ENCODE measurements at regions not wholly inside any gene's neighbourhood (a gene's known extent, or its start where the extent isn't known, plus 50 kb on each side); places are given as distances from the start of the nearest gene placed in this dataset.

DNA sequence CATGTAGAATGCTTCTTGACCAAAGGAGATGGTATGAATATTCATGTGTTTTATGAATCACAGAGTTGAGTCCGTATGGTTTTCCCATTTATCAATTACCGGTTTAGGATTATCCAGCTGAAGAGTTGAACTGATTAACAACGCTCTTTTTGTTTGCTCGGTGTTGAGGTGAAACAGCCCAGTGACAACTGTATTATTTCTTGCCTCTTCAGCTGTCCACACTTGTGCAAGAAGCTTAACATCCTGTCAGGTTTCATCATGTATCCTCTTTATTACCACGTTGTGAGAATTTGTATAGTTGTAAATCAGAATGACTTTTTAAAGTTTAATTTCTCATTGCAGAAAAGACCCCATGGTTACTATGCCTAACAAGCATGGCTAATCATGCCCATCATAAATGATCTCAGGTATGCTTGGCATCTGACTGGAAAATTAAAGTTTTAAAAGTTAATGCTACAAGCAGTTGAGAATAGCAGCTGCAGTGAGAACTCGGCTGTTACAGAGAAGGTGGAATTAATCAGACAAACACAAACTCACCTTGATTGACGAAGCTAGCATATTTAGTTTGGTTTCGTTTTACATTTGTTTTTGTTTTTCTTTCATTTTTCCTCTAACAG lies 563.2 kb upstream of the ADGRL2 start:
- H3K27me3 ChIP-seq (replicated peaks; ENCODE audit: insufficient read depth), result no peaks in the 10 kb centered on the region
- H3K9me3 ChIP-seq, result no peaks in the 10 kb centered on the region
- intact Hi-C loops (cut with DNase I), result no loop called here
- no peak overlapping the region for H3K4me3 ChIP-seq
- no peaks in the 10 kb centered on the region for H3K36me3 ChIP-seq
- no peak for DNase-seq (ENCODE audit: low spot score)
- no peak overlapping the region for H3K27ac ChIP-seq
- H3K4me1 ChIP-seq (replicated peaks), result no peaks in the 10 kb centered on the region
- TF ChIP-seq, protein P1, sequence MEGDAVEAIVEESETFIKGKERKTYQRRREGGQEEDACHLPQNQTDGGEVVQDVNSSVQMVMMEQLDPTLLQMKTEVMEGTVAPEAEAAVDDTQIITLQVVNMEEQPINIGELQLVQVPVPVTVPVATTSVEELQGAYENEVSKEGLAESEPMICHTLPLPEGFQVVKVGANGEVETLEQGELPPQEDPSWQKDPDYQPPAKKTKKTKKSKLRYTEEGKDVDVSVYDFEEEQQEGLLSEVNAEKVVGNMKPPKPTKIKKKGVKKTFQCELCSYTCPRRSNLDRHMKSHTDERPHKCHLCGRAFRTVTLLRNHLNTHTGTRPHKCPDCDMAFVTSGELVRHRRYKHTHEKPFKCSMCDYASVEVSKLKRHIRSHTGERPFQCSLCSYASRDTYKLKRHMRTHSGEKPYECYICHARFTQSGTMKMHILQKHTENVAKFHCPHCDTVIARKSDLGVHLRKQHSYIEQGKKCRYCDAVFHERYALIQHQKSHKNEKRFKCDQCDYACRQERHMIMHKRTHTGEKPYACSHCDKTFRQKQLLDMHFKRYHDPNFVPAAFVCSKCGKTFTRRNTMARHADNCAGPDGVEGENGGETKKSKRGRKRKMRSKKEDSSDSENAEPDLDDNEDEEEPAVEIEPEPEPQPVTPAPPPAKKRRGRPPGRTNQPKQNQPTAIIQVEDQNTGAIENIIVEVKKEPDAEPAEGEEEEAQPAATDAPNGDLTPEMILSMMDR (IDR thresholded peaks at IDR 0.05), result no peak
- TF ChIP-seq POLR2A (IDR thresholded peaks at IDR 0.05), result no peak
- no peak for TF ChIP-seq POLR2AphosphoS5 (IDR thresholded peaks at IDR 0.05)
- WGBS, result 48% methylated on average over 8 of the region's 8 CpGs

DNA sequence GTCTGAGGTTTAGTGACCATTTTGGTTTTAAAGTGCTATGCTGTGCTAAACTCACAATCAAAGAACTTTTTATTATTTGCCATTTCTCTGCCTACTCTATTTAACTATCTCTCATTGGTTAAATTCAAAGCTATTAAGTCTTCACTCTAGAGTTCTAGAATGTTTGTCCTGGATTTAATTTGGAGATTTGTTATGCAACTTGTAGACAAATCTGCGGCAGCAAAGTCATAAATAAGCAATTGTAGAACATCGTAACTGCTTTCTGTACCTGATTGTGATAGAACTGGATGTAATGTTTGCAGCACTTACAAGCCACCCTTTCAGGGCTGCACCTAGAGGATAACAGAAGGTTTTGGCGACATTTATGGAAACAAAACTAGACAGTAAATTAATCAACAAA lies 566.5 kb upstream of the ADGRL2 start:
- no peak for DNase-seq (ENCODE audit: low spot score)
- Histone ChIP-seq H3K4me1 (replicated peaks) (no peaks in the 10 kb centered on the region), H3K27ac (no peak overlapping the region), H3K27me3 (replicated peaks; ENCODE audit: insufficient read depth) (no peaks in the 10 kb centered on the region), H3K4me3 (no peak overlapping the region), H3K9me3 (no peaks in the 10 kb centered on the region), H3K36me3 (no peaks in the 10 kb centered on the region)
- peak; percentile 73 for TF ChIP-seq POLR2AphosphoS5 (IDR thresholded peaks at IDR 0.05)
- TF ChIP-seq, protein P1 (IDR thresholded peaks at IDR 0.05), result no peak
- 46% methylated on average over 3 of the region's 3 CpGs for WGBS
- intact Hi-C loops (cut with DNase I), result no loop called here

DNA sequence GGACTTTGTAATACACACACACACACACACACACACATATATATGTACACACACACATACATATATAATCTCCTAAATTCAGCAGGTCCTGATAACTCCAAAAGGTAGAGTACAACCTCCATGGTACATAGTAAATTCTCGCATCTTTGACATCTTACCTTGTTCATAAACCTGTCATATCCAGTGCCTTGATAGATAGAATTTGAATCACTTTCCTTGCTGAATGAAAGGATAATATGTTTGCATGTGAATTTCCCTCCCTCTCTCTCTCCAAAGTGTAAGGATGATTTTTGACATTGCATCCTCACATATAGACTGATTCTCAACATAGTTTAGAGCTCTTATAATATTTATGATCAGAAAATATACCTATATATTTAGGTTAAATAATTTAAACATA lies 567.1 kb upstream of the ADGRL2 start:
- H3K27me3 ChIP-seq (replicated peaks; ENCODE audit: insufficient read depth), result no peaks in the 10 kb centered on the region
- no peak for DNase-seq (ENCODE audit: low spot score)
- no peaks in the 10 kb centered on the region for H3K36me3 ChIP-seq
- TF ChIP-seq POLR2A (IDR thresholded peaks at IDR 0.05) (no peak), POLR2AphosphoS5 (IDR thresholded peaks at IDR 0.05) (no peak)
- TF ChIP-seq, protein P1 (IDR thresholded peaks at IDR 0.05), result no peak
- H3K4me3 ChIP-seq, result no peak overlapping the region
- WGBS, result 92% methylated on average over 1 of the region's 1 CpG
- no peak overlapping the region for H3K27ac ChIP-seq
- intact Hi-C loops (cut with DNase I), result no loop called here
- no peaks in the 10 kb centered on the region for H3K4me1 ChIP-seq (replicated peaks)
- H3K9me3 ChIP-seq, result no peaks in the 10 kb centered on the region

DNA sequence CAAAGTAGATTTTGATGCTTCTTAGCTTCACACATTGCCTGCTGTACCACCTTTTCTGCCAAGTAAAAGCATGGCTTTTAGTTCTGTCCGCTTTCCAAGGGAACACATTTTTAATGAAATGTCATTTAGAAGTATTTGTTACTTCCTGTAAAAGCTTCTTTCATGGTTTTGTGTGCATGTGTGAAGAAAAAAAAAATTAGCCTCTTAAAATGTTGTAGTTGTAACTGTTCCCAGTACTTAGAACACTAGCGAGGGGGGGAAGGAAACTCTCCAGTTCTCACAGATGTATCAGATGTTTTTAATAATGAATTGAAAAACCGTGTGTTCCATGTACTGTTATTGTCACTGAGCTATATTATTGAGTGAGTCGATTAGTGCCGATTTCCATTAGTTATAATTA lies 568.3 kb upstream of the ADGRL2 start:
- intact Hi-C loops (cut with DNase I), result no loop called here

DNA sequence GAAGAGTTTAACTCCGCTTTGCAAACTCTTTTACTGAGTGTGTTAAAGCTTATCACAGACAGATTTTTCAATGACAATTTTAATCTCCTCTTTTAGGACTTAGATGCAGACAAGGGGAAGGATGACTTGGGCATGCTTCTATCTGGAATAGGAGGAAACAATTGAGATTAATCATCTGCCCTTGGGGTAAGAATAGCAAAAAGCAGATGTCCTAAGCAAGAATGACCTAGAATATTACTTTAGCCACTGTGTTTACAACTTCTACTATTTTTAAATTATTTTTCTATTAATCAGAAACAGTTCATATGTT lies 569.0 kb upstream of the ADGRL2 start:
- no peak for TF ChIP-seq POLR2AphosphoS5 (IDR thresholded peaks at IDR 0.05)
- Histone ChIP-seq H3K36me3 (no peaks in the 10 kb centered on the region), H3K27me3 (replicated peaks; ENCODE audit: insufficient read depth) (no peaks in the 10 kb centered on the region), H3K4me3 (no peak overlapping the region), H3K27ac (no peak overlapping the region), H3K4me1 (replicated peaks) (no peaks in the 10 kb centered on the region), H3K9me3 (no peaks in the 10 kb centered on the region)
- intact Hi-C loops (cut with DNase I), result no loop called here
- no peak for DNase-seq (ENCODE audit: low spot score)
- 19% methylated on average over 1 of the region's 1 CpG for WGBS

More for the DNA sequence above, 568.3 kb upstream of the ADGRL2 start:
- H3K4me3 ChIP-seq, result no peak overlapping the region
- H3K9me3 ChIP-seq, result no peaks in the 10 kb centered on the region
- WGBS, result 13% methylated on average over 5 of the region's 5 CpGs
- no peaks in the 10 kb centered on the region for H3K36me3 ChIP-seq
- H3K27ac ChIP-seq, result no peak overlapping the region
- no peaks in the 10 kb centered on the region for H3K27me3 ChIP-seq (replicated peaks; ENCODE audit: insufficient read depth)
- H3K4me1 ChIP-seq (replicated peaks), result no peaks in the 10 kb centered on the region
- TF ChIP-seq, protein P1 (IDR thresholded peaks at IDR 0.05), result no peak
- no peak for TF ChIP-seq POLR2A (IDR thresholded peaks at IDR 0.05)
- no peak for TF ChIP-seq POLR2AphosphoS5 (IDR thresholded peaks at IDR 0.05)
- no peak for DNase-seq (ENCODE audit: low spot score)

Measured in prostate gland (tissue), 2 donors.